Thoracic aorta (tissue), 2 donors: ENCODE measurements at regions not wholly inside any gene's neighbourhood (a gene's known extent, or its start where the extent isn't known, plus 50 kb on each side); places are given as distances from the start of the nearest gene placed in this dataset.

ENCODE experiments used
- ATAC-seq: fragments of 150-250 bp; one replicate; pipeline ENCODE4 v1.8.0; 2017; ENCODE audit warnings: low read depth; ENCODE audit not compliant: insufficient number of reproducible peaks, low FRiP score
- DNase-seq: peaks from one replicate; pipeline ENCODE4 v3.0.0-alpha.2; 2020; ENCODE audit warnings: low spot score
- H3K27ac ChIP-seq, 2 donors: fragments of 200-600 bp; sonication (generic); 1 replicate in 1 of 2; 2 replicates in 1 of 2; pipeline ENCODE4 v1.5.1; 2016; ENCODE audit warnings: mild to moderate bottlenecking in 2 of 2, moderate library complexity in 2 of 2
- H3K27me3 ChIP-seq: fragments of 200-600 bp; sonication (generic); replicated peaks from 2 replicates; pipeline ENCODE4 v1.6.0; 2016; ENCODE audit warnings: mild to moderate bottlenecking; ENCODE audit not compliant: insufficient read depth
- H3K36me3 ChIP-seq: fragments of 200-600 bp; sonication (generic); one replicate; pipeline ENCODE4 v1.5.1; 2016
- H3K4me1 ChIP-seq, 2 donors: fragments of 200-600 bp; sonication (generic); 1 replicate in 1 of 2; 2 replicates in 1 of 2; pipeline versions ENCODE4 v1.5.1 to v1.6.0; 2016; ENCODE audit warnings: low read depth in 2 of 2, mild to moderate bottlenecking in 1 of 2; ENCODE audit not compliant: control insufficient read depth in 1 of 2
- H3K4me3 ChIP-seq: fragments of 200-600 bp; sonication (generic); 2 replicates; pipeline ENCODE4 v1.5.1; 2016; ENCODE audit warnings: mild to moderate bottlenecking
- H3K9me3 ChIP-seq: fragments of 200-600 bp; sonication (generic); 2 replicates; pipeline ENCODE4 v1.5.1; 2016
- TF ChIP-seq, protein P1 (sequence below): fragments of 200-600 bp; sonication (generic); IDR thresholded peaks from one replicate; pipeline ENCODE4 v1.5.1; 2019; ENCODE audit warnings: antibody characterized with exemption

DNA sequence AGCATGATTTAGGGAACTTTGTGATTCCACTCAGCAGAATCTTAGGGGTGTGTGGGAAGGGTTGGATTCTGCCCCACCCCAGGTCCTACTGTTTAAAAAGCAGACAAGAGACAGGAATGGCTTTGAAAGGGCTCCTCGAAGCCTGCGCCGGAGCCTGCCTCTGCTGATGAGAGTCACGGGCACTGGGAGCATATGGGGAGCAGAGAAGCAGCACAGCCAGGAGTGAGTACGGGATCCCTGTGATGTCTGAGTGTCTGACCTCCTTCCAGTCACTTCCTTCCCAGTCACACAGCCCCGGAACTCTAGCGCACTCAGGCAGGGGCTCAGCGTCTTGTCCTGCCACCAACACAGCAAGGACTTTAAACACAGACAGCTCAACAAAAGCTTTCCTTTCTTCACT lies 514.9 kb upstream of the DPP6 start:
- Histone ChIP-seq H3K27me3 (no peaks in the 10 kb centered on the region), H3K4me3 (no peak overlapping the region), H3K9me3 (no peaks in the 10 kb centered on the region), H3K27ac (no peak overlapping the region), H3K36me3 (no peaks in the 10 kb centered on the region), H3K4me1 (no peaks in the 10 kb centered on the region)
- ATAC-seq (no peak), DNase-seq (no peak)
- TF ChIP-seq, protein P1, sequence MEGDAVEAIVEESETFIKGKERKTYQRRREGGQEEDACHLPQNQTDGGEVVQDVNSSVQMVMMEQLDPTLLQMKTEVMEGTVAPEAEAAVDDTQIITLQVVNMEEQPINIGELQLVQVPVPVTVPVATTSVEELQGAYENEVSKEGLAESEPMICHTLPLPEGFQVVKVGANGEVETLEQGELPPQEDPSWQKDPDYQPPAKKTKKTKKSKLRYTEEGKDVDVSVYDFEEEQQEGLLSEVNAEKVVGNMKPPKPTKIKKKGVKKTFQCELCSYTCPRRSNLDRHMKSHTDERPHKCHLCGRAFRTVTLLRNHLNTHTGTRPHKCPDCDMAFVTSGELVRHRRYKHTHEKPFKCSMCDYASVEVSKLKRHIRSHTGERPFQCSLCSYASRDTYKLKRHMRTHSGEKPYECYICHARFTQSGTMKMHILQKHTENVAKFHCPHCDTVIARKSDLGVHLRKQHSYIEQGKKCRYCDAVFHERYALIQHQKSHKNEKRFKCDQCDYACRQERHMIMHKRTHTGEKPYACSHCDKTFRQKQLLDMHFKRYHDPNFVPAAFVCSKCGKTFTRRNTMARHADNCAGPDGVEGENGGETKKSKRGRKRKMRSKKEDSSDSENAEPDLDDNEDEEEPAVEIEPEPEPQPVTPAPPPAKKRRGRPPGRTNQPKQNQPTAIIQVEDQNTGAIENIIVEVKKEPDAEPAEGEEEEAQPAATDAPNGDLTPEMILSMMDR: no peak

GRCh38 chr7:153541903-153542302 lies 510.3 kb upstream of the DPP6 start:
- TF ChIP-seq, protein P1: no peak
- Histone ChIP-seq H3K4me1 (no peaks in the 10 kb centered on the region), H3K27ac (no peak overlapping the region), H3K4me3 (no peak overlapping the region), H3K9me3 (no peaks in the 10 kb centered on the region), H3K36me3 (no peaks in the 10 kb centered on the region), H3K27me3 (no peaks in the 10 kb centered on the region)
- DNase-seq (no peak), ATAC-seq (no peak)

- H3K36me3 ChIP-seq: no peaks in the 10 kb centered on the region
- H3K4me3 ChIP-seq: no peak overlapping the region
- no peaks in the 10 kb centered on the region for H3K4me1 ChIP-seq
- TF ChIP-seq, protein P1: no peak
- H3K9me3 ChIP-seq: no peaks in the 10 kb centered on the region
- H3K27ac ChIP-seq: no peak overlapping the region
- DNase-seq (no peak), ATAC-seq (no peak)
- no peaks in the 10 kb centered on the region for H3K27me3 ChIP-seq
Measured at GRCh38 chr7:153543232-153543631, 509.0 kb upstream of the DPP6 start.

DNA sequence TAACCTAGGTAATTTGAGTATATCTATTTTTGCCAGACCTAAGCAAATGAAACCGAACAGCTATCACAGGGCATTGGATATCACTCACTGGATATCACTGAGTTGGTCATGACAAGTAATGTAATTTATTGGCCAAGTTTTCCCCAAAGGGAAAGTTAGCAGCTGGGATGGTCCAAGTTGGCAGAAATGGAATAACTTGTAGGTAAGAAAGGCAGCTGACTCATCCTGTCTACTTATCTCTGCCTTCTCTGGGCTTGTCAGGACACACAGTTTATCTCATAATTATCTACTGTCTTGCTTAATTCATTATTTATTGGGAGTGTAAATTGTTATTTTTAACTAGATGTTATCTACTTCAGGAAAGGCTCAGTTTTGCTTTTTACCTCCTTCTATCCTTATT lies 502.0 kb upstream of the DPP6 start:
- no peaks in the 10 kb centered on the region for H3K4me1 ChIP-seq
- ATAC-seq (no peak), DNase-seq (no peak)
- no peaks in the 10 kb centered on the region for H3K9me3 ChIP-seq
- TF ChIP-seq, protein P1: no peak
- H3K4me3 ChIP-seq: no peak overlapping the region
- H3K27ac ChIP-seq: no peak overlapping the region
- H3K27me3 ChIP-seq: no peaks in the 10 kb centered on the region
- H3K36me3 ChIP-seq: no peaks in the 10 kb centered on the region

- Histone ChIP-seq H3K27me3 (no peaks in the 10 kb centered on the region), H3K4me1 (no peaks in the 10 kb centered on the region), H3K27ac (no peak overlapping the region), H3K4me3 (no peak overlapping the region), H3K36me3 (no peaks in the 10 kb centered on the region), H3K9me3 (no peaks in the 10 kb centered on the region)
- ATAC-seq: no peak
- TF ChIP-seq, protein P1: no peak
- DNase-seq: no peak
Measured at GRCh38 chr7:153564391-153564790, 487.8 kb upstream of the DPP6 start.
